ENCODE measurements at regions not wholly inside any gene's neighbourhood (a gene's known extent, or its start where the extent isn't known, plus 50 kb on each side); places are given as distances from the start of the nearest gene placed in this dataset.

DNA sequence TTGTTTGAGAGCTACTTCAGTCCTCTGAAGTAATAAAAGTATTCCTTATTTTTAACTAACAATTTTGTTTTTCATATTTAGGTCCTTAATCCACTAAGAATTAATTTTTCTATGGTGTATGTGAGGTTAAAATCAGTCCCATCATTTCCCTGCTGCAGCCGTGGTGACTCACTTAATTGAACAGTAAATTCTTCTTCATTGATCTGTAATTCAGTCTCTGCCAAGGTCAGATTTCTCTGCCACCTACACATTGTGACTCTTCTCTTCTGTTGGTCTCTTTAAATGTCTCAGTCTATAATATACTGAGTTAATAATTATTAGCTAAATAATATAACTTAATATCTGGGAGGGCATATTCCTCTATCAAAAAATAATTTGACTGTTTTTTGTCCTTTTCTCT, 262.3 kb downstream of the UTRN start:
- no peak overlapping the region for H3K4me3 ChIP-seq (replicated peaks in 1 of 3; ENCODE audit: insufficient read depth in 1 of 3, low read depth in 2 of 3, low read length in 3 of 3)
- 96% methylated on average over 1 of the region's 1 CpG for WGBS (ENCODE audit: low lambda C conversion rate)
- no TSS peak for BruUV-seq (replicated peaks)
- in situ Hi-C loops (cut with HindIII; ENCODE audit: extremely low pct_ligation_motif_present, low pct_unique_long_range_greater_than_20kb) (no loop called here), intact Hi-C loops (cut with micrococcal nuclease; ENCODE audit: unreplicated experiment) (no loop called here)
- H3K4me1 ChIP-seq (ENCODE audit: insufficient read depth, low read length) = no peaks in the 10 kb centered on the region
- no peak overlapping the region for H2AFZ ChIP-seq (ENCODE audit: low read length)
- H3K79me2 ChIP-seq (ENCODE audit: insufficient read depth, low read length) = no peaks in the 10 kb centered on the region
- no peaks in the 10 kb centered on the region for H3K9me3 ChIP-seq (ENCODE audit: low read length)
- TF ChIP-seq ZNF639 (CRISPR knock-in tag; conservative IDR thresholded peaks at IDR 0.05) (no peak), AKAP8 (CRISPR knock-in tag; IDR thresholded peaks at IDR 0.05) (no peak), ZNF33B (CRISPR knock-in tag; IDR thresholded peaks at IDR 0.05) (no peak), ZNF232 (CRISPR knock-in tag; IDR thresholded peaks at IDR 0.05; ENCODE audit: borderline replicate concordance) (no peak), ZNF205 (CRISPR knock-in tag; IDR thresholded peaks at IDR 0.05) (no peak), FOXC1 (CRISPR knock-in tag; IDR thresholded peaks at IDR 0.05; ENCODE audit: borderline replicate concordance) (no peak), PLSCR1 (CRISPR knock-in tag; IDR thresholded peaks at IDR 0.05; ENCODE audit: borderline replicate concordance) (no peak), ZNF562 (CRISPR knock-in tag; IDR thresholded peaks at IDR 0.05; ENCODE audit: borderline replicate concordance) (no peak), MXI1 (IDR thresholded peaks at IDR 0.05; ENCODE audit: borderline replicate concordance, low read depth, low read length) (no peak), JARID2 (CRISPR knock-in tag; IDR thresholded peaks at IDR 0.05; ENCODE audit: insufficient replicate concordance) (no peak)
- TF ChIP-seq, protein P1, sequence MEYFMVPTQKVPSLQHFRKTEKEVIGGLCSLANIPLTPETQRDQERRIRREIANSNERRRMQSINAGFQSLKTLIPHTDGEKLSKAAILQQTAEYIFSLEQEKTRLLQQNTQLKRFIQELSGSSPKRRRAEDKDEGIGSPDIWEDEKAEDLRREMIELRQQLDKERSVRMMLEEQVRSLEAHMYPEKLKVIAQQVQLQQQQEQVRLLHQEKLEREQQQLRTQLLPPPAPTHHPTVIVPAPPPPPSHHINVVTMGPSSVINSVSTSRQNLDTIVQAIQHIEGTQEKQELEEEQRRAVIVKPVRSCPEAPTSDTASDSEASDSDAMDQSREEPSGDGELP (IDR thresholded peaks at IDR 0.05; ENCODE audit: borderline replicate concordance, low read depth) = no peak
- TF ChIP-seq, protein P2, sequence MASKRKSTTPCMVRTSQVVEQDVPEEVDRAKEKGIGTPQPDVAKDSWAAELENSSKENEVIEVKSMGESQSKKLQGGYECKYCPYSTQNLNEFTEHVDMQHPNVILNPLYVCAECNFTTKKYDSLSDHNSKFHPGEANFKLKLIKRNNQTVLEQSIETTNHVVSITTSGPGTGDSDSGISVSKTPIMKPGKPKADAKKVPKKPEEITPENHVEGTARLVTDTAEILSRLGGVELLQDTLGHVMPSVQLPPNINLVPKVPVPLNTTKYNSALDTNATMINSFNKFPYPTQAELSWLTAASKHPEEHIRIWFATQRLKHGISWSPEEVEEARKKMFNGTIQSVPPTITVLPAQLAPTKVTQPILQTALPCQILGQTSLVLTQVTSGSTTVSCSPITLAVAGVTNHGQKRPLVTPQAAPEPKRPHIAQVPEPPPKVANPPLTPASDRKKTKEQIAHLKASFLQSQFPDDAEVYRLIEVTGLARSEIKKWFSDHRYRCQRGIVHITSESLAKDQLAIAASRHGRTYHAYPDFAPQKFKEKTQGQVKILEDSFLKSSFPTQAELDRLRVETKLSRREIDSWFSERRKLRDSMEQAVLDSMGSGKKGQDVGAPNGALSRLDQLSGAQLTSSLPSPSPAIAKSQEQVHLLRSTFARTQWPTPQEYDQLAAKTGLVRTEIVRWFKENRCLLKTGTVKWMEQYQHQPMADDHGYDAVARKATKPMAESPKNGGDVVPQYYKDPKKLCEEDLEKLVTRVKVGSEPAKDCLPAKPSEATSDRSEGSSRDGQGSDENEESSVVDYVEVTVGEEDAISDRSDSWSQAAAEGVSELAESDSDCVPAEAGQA (IDR thresholded peaks at IDR 0.05; ENCODE audit: low read depth) = no peak
- TF ChIP-seq, protein P2 (CRISPR knock-in tag; IDR thresholded peaks at IDR 0.05; ENCODE audit: borderline replicate concordance) = no peak
- no peak overlapping the region for H3K27ac ChIP-seq (ENCODE audit: extremely low read length, insufficient read depth, low read length)
- H3K36me3 ChIP-seq (replicated peaks in 1 of 2; ENCODE audit: control insufficient read depth in 1 of 2, insufficient read depth in 2 of 2, low read length in 2 of 2) = peaks cover 29 to 79% of the 10 kb centered on the region in 2 experiments
- no peak overlapping the region for H3K4me2 ChIP-seq (ENCODE audit: low read depth, low read length)
- ATAC-seq = no peak
- no peaks in the 10 kb centered on the region for H4K20me1 ChIP-seq (ENCODE audit: insufficient read depth, low read length)
- no peak for FAIRE-seq
- DNase-seq (ENCODE audit: low spot score) = no peak
- H3K9ac ChIP-seq (ENCODE audit: insufficient read depth, low read depth, low read length) = no peak overlapping the region
- no peaks in the 10 kb centered on the region for H3K27me3 ChIP-seq (ENCODE audit: control insufficient read depth in 1 of 2, insufficient read depth in 2 of 2, low read length in 2 of 2)
- POLR2A ChIA-PET = no interaction called here
- CTCF ChIA-PET (ENCODE audit: low intra/inter-chr PET ratio, low total read pairs) = no interaction called here

Measured in HepG2 (cell line).